ENCODE measurements at regions not wholly inside any gene's neighbourhood (a gene's known extent, or its start where the extent isn't known, plus 50 kb on each side); places are given as distances from the start of the nearest gene placed in this dataset.

- intact Hi-C loops (cut with micrococcal nuclease; ENCODE audit: unreplicated experiment) = no loop called here
- peak overlapping the region; percentile 86 for H3K27ac ChIP-seq (ENCODE audit: low read length)
- H3K4me3 ChIP-seq (ENCODE audit: low read depth in 2 of 2, low read length in 2 of 2) = no peak overlapping the region
- TF ChIP-seq, protein P1, sequence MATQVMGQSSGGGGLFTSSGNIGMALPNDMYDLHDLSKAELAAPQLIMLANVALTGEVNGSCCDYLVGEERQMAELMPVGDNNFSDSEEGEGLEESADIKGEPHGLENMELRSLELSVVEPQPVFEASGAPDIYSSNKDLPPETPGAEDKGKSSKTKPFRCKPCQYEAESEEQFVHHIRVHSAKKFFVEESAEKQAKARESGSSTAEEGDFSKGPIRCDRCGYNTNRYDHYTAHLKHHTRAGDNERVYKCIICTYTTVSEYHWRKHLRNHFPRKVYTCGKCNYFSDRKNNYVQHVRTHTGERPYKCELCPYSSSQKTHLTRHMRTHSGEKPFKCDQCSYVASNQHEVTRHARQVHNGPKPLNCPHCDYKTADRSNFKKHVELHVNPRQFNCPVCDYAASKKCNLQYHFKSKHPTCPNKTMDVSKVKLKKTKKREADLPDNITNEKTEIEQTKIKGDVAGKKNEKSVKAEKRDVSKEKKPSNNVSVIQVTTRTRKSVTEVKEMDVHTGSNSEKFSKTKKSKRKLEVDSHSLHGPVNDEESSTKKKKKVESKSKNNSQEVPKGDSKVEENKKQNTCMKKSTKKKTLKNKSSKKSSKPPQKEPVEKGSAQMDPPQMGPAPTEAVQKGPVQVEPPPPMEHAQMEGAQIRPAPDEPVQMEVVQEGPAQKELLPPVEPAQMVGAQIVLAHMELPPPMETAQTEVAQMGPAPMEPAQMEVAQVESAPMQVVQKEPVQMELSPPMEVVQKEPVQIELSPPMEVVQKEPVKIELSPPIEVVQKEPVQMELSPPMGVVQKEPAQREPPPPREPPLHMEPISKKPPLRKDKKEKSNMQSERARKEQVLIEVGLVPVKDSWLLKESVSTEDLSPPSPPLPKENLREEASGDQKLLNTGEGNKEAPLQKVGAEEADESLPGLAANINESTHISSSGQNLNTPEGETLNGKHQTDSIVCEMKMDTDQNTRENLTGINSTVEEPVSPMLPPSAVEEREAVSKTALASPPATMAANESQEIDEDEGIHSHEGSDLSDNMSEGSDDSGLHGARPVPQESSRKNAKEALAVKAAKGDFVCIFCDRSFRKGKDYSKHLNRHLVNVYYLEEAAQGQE (IDR thresholded peaks at IDR 0.05; ENCODE audit: insufficient read depth in 1 of 2, low read depth in 2 of 2, low read length in 1 of 2) = no peak
- TF ChIP-seq SIN3A (IDR thresholded peaks at IDR 0.05; ENCODE audit: borderline replicate concordance, insufficient read depth, low read depth, low read length) = no peak
- TF ChIP-seq TCF7L2 (IDR thresholded peaks at IDR 0.05; ENCODE audit: low read depth, low read length) = no peak
- TF ChIP-seq POLR2AphosphoS5 (IDR thresholded peaks at IDR 0.05; ENCODE audit: low read depth, low read length) = no peak
- TF ChIP-seq, protein P2, sequence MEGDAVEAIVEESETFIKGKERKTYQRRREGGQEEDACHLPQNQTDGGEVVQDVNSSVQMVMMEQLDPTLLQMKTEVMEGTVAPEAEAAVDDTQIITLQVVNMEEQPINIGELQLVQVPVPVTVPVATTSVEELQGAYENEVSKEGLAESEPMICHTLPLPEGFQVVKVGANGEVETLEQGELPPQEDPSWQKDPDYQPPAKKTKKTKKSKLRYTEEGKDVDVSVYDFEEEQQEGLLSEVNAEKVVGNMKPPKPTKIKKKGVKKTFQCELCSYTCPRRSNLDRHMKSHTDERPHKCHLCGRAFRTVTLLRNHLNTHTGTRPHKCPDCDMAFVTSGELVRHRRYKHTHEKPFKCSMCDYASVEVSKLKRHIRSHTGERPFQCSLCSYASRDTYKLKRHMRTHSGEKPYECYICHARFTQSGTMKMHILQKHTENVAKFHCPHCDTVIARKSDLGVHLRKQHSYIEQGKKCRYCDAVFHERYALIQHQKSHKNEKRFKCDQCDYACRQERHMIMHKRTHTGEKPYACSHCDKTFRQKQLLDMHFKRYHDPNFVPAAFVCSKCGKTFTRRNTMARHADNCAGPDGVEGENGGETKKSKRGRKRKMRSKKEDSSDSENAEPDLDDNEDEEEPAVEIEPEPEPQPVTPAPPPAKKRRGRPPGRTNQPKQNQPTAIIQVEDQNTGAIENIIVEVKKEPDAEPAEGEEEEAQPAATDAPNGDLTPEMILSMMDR (IDR thresholded peaks at IDR 0.05) = no peak
- ChIA-PET POLR2A (no interaction called here), CTCF (no interaction called here)
- H3K9me3 ChIP-seq (ENCODE audit: control insufficient read depth, insufficient read depth, low read depth, low read length) = no peaks in the 10 kb centered on the region
- no peak for DNase-seq (ENCODE audit: low read depth, low spot score)
- in situ Hi-C loops (cut with HindIII; ENCODE audit: low pct_unique_long_range_greater_than_20kb, low sequenced_read_pairs) = no loop called here
- BruUV-seq (replicated peaks) = no TSS peak
- no peaks in the 10 kb centered on the region for H3K27me3 ChIP-seq (ENCODE audit: control insufficient read depth, insufficient read depth, low read length)
- H3K4me1 ChIP-seq (ENCODE audit: control insufficient read depth, insufficient read depth, low read length) = peaks cover 50% of the 10 kb centered on the region
- no peaks in the 10 kb centered on the region for H3K36me3 ChIP-seq (ENCODE audit: control insufficient read depth, insufficient read depth, low read length)
- no peak for ATAC-seq
These were observed 74.2 kb downstream of the ARF6 start for GRCh38 chr14:49966971-49967630.

DNA sequence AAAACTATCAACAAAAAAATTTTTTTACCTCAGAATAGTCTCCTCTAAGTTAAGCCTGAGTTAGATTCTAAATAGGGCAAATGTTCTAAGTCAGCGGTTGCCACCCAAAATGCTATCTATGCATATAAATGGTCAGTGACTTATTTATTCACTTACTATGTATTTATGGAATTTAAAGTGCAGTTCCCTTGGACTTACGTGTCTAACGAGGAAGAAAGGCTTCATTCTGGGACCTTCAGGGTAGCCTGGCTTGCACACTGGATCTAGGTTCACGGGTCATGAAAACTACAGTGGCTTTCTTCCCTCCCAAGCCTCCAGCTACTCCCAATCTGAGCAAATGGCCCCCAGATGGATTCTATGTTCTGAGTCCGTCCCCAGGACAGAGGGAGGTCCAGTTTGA lies 77.1 kb downstream of the ARF6 start:
- in situ Hi-C loops (cut with HindIII; ENCODE audit: low pct_unique_long_range_greater_than_20kb, low sequenced_read_pairs) = no loop called here
- H3K36me3 ChIP-seq (ENCODE audit: control insufficient read depth, insufficient read depth, low read length) = no peaks in the 10 kb centered on the region
- H3K4me3 ChIP-seq (ENCODE audit: low read depth in 2 of 2, low read length in 2 of 2) = peak overlapping the region in 1 of 2 experiments; percentile 29; a peak in 3 of 4 replicates
- H3K27ac ChIP-seq (ENCODE audit: low read length) = peak overlapping the region; percentile 100
- peaks cover 69% of the 10 kb centered on the region for H3K4me1 ChIP-seq (ENCODE audit: control insufficient read depth, insufficient read depth, low read length)
- no TSS peak for BruUV-seq (replicated peaks)
- ChIA-PET CTCF (no interaction called here), POLR2A (no interaction called here)
- H3K9me3 ChIP-seq (ENCODE audit: control insufficient read depth, insufficient read depth, low read depth, low read length) = no peaks in the 10 kb centered on the region
- DNase-seq (ENCODE audit: low read depth, low spot score) = no peak
- TF ChIP-seq TCF7L2 (IDR thresholded peaks at IDR 0.05; ENCODE audit: low read depth, low read length) = no peak
- TF ChIP-seq, protein P1 (IDR thresholded peaks at IDR 0.05; ENCODE audit: insufficient read depth in 1 of 2, low read depth in 2 of 2, low read length in 1 of 2) = no peak
- TF ChIP-seq, protein P2 (IDR thresholded peaks at IDR 0.05) = no peak
- TF ChIP-seq POLR2AphosphoS5 (IDR thresholded peaks at IDR 0.05; ENCODE audit: low read depth, low read length) = no peak; the same call in 1 of the 2 replicates
- no peak for TF ChIP-seq SIN3A (IDR thresholded peaks at IDR 0.05; ENCODE audit: borderline replicate concordance, insufficient read depth, low read depth, low read length)
- no peak for ATAC-seq
- intact Hi-C loops (cut with micrococcal nuclease; ENCODE audit: unreplicated experiment) = loop anchor here (10.0 kb wide), 3 partner anchors 75 to 135 kb away; partner anchors contain the start of gene ARF6
- no peaks in the 10 kb centered on the region for H3K27me3 ChIP-seq (ENCODE audit: control insufficient read depth, insufficient read depth, low read length)

Measured in Panc1 (cell line).